Hippocampal formation (tissue), 2 donors: ENCODE measurements at regions not wholly inside any gene's neighbourhood (a gene's known extent, or its start where the extent isn't known, plus 50 kb on each side); places are given as distances from the start of the nearest gene placed in this dataset.

Experiments used
- DNase-seq, 2 donors: peaks; one replicate each; lab custom pipeline; 2025; lab: John Stamatoyannopoulos, UW

DNA sequence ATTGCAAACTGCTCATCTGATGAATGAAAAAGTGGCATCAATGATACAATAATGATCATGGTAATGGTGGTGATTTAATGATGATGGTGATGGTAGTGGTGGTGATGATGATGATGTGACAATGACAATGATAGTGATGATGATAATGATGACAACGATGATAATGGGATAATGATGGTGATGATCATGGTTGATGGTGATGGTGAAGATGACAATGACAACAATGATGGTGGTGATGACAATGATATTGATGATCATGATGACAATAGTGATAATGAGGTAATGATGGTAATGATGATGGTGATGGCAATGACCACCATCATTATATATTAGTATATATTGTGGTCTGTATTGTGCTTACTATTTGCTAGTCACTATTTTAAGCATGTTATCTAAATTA is 474.3 kb downstream of the TBC1D22A start:
- DNase-seq: no peak

DNA sequence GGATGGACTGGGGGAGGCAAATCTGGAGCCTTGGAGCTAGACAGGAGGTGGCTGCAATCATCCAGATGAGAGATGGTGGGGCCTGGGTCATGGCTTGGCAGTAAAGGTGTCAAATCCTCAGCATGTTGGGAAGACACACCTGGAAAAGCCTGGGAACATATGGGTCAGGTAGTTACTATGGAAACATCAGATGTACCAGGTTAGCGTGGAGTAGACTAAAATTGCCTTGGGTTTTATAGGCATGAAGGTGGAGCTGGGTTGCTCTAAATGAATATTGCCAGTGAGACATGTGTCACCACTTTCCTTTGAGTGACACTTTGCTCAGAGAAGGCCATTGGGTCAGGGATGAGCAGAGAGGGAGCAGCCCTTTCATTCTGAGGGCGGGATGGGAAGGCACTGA is 473.7 kb downstream of the TBC1D22A start:
- DNase-seq: no peak

DNA sequence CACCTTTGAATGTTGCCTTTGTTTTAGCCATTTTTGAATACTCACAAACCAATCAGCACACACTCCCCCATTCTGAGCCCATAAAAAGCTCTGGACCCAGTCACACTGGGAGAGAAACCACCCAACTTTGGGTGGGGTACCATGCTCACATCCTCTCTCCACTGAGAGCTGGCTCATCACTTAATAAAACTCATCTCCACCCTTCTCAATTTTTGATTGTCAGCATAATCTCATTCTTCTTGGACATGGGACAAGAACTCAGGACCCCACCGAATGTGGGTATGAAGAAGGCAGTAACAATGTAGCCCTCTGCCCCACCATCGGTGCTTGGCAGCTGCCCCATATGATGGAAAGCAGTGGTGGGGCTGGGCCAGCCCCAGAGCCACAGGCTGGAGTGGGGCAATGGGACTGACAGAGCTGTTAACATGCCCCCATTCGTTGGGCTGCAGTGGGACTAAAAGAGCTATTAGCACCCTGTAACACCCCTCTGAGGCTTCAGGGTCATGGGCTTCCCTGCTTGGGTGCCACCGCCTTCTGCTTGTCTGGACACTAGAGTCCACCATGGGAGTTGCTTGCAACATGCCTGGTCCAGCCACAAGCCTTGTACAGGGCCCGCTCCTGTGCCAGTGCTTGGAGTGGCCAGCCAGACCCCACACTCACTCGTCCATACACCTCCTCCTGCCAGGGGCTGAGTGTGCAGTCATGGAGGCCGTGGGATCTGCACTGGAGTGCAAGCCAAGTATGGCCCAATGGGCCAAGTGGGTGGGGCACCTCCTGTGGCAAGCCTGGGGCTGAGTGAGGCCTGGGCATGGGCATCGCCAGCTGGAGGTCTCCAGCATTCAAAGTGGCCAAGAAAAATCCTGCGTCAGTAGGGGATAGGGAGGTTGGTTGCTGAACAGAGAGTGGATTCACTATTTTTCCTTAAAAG is 471.1 kb downstream of the TBC1D22A start:
- no peak for DNase-seq

DNA sequence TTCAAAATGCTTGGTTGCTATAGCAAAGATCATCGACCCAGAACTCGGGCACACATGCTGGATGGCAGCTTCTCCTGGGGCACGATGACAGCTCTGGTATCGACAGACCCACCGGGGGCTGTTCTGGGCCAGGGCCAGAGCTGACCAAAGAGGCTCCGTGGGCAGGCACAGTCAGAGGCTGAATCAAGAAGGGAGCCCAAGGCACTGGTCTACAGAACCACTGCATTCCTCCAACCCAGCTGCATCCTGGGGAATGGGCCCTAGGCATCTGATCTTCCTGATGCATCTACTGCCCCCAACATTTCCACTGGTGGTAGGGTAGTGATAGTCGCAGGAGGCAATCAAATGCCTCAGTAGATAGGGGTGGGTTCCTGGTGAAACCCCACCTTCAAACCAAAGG is 470.3 kb downstream of the TBC1D22A start:
- no peak for DNase-seq

DNA sequence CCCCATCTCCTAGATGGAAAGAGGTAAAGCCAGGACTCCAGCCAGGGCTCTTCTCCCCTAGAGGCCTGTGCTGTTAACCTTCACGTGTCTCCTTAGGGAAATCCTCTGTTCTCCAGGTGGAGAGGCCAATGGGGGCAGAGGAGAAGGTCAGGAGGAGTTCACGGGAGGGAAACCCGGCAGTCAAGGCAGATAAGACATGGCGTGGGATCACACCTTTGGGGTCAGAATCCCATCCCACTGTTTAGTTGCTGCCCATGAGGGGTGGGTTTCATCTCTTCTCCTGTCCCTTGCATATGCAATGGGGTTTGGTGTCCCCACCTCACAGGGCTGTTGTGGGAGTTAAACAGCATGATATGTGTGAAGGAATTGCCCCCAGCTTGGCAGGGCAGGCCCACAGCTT is 469.7 kb downstream of the TBC1D22A start:
- no peak for DNase-seq

DNA sequence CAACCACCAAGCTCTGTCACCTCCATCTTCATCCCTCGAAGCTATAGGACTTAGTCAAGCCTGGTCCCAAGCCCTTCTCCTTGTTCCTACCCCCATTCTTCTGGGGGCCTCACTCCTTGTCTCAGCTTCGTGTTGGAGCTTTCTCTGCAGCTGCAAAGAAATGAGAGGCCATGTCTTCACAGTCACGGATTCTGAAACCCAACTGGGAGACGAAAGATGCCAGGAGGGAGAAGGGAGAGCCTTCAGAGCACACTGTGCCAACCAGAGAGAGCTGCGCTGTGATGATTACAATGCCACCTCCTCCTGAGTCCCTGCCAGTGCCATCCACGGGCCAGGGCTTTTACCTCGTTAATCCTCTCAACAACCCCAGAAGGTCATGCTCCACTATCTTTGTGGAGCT is 469.3 kb downstream of the TBC1D22A start:
- no peak for DNase-seq

DNA sequence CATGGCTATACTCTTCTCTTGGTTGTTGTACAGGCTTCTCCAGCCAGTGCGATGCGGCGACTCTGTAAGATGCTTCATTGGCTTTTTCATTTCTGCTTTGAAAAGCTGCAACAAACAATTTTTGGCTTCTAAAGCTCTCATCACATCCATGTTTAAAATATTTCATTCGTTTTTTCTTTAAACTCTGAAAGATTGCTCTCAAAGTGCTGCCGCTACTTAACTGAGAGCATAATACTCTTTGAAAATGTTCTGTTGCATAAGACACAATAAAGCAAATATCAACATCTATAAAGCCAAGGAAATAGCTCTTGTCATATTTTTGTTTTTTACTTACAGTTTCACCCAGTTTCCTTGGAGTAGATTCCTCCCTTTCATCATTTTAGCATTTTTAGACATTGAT is 468.3 kb downstream of the TBC1D22A start:
- DNase-seq: no peak

DNA sequence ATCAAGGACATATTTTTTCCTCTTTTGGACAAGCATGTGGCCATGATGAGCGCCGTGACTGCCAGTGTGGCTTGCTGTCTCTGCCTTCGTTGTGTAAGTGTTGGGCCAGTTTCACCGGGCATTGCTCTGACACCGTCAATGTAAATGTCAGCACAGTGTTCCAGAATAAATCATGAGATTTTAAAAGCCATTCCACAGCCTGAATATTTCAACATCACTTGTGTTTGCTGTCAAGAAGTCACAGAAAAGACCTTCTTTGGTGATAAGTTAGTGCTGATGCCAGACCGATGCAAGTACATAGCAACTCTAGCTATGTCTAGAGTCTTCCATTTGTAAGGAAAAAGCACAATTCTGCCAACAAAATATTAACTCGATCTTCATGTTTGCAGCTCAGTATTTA is 467.8 kb downstream of the TBC1D22A start:
- no peak for DNase-seq

DNA sequence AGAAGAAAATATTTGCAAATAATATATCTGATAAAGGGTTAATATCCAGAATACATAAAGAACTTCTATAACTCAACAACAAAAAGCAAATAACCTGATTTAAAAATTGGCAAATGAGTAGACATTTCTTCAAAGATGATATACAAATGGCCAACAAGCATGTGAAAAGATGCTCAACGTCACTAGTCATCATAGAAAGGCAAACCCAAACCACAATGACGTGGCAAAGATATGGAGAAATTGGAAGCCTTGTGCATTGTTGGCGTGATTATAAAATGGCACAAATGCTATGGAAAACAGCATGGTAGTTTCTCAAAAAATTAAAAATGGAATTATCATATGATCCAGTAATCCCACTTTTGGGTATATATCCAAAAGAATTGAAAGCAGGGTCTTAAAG is 466.3 kb downstream of the TBC1D22A start:
- no peak for DNase-seq

DNA sequence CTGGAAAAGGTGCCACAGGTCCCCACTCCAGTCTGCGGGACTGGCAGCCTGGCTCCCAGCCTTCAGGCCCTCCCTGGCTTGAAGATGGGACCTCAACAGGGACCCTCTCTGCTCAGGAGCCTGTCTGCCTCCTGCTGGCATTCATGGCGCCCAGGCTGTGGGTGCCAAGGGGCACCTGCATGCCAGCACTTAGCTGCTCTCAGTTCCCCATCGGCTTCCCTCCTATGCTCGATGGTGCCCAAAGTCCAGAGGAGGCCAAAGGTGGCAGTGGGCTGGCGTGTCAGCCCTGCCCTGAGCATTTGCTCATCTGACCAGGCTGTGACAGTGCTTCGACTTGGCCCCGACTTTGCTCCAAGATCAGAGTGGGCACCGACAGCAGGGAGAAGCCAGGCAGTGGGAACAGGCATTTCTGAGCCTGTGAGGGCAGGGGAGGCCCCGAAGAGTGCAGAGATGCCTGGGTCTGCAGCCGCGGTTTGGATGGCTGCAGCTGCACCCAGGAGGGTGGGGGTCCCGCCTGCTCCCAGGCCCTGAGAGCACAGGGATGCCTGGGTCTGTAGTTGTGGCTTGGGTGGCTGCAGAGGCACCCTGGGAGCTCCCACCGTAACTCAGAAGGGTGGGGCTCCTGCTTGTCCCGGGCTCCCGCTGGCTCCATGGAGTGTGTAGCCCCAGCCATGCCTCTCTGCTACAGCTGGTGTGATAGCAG is 463.6 kb downstream of the TBC1D22A start:
- no peak for DNase-seq

DNA sequence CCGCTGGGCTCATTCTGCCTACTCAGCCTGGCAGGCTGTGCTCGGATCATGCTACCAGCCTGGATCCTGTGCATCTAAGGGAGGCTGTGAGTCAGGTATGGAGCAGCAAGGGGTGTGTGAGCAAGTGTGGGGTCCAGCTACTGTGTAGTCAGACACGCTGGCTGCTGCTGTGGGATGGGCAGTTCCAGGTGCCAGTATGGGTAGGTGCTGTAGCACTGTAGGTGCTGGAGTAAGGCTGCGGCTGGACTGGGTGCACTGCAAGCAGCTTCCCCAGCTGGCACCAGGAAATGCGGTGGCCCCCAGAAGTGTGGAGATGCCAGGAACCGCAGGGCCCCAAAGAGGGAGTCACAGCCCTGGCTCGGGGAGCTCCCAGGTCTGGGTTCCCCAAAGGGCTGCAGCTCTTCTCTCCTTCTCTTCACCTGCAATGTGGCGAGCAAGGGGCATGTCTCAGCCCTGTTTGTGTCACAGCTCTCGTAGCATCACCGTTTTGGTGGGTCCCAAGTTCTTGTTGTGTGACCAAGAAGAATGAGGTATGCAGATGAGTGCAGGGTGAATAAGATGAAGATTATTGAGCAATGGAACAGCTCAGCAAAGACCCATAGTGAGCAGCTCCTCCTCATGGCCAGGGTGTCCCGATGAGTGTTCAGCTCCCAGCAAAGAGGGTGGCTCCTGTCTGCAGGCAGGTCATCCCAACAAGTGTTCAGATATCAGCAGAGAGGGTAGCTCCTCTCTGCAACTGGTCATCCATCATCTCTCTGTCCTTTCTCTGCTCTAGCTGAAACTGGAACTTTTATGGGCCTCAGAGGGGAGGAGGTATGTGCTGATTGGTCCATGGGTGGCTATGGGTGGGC is 462.9 kb downstream of the TBC1D22A start:
- no peak for DNase-seq
